SK-N-SH treated with all-trans-retinoic acid at 6 μM for 48 hours (cell line): ENCODE measurements at regions not wholly inside any gene's neighbourhood (a gene's known extent, or its start where the extent isn't known, plus 50 kb on each side); places are given as distances from the start of the nearest gene placed in this dataset.

Experiments used
- ATAC-seq: fragments of 200-7000 bp; cut with Tn5 transposase; 3 replicates; pipeline ENCODE4 v1.9.1; 2020; ENCODE audit warnings: mild to moderate bottlenecking, moderate library complexity
- ARNTL ChIP-seq: fragments of 450-650 bp; formaldehyde crosslinking; IDR thresholded peaks from 2 replicates; pipeline ENCODE4 v1.5.0; 2020; ENCODE audit warnings: low read depth, mild to moderate bottlenecking, moderate library complexity, borderline replicate concordance
- CSDC2 ChIP-seq: fragments of 250-450 bp; sonication (Bioruptor Pico); IDR thresholded peaks from 2 replicates; pipeline ENCODE4 v1.5.0; 2020; ENCODE audit warnings: mild to moderate bottlenecking, moderate library complexity
- ESRRG ChIP-seq: fragments of 250-450 bp; sonication (Bioruptor Pico); IDR thresholded peaks from 2 replicates; pipeline ENCODE4 v1.6.1; 2021; ENCODE audit warnings: mild to moderate bottlenecking
- GLIS3 ChIP-seq: fragments of 250-450 bp; sonication (Bioruptor Pico); IDR thresholded peaks from 2 replicates; pipeline ENCODE4 v1.5.0; 2020; ENCODE audit warnings: mild to moderate bottlenecking, moderate library complexity
- ISL1 ChIP-seq: fragments of 250-450 bp; sonication (Bioruptor Pico); IDR thresholded peaks from 2 replicates; pipeline ENCODE4 v2.1.2; 2022; ENCODE audit warnings: mild to moderate bottlenecking, moderate library complexity
- OSR1 ChIP-seq: fragments of 250-450 bp; sonication (Bioruptor Pico); IDR thresholded peaks from 2 replicates; pipeline ENCODE4 v1.8.0; 2022; ENCODE audit warnings: moderate library complexity, mild to moderate bottlenecking, inconsistent platforms
- PATZ1 ChIP-seq: fragments of 250-450 bp; sonication (Bioruptor Pico); IDR thresholded peaks from 2 replicates; pipeline ENCODE4 v1.8.0; 2020; ENCODE audit warnings: mild to moderate bottlenecking, moderate library complexity, borderline replicate concordance
- POU6F1 ChIP-seq: fragments of 250-450 bp; sonication (Bioruptor Pico); IDR thresholded peaks from 2 replicates; pipeline ENCODE4 v1.8.0; 2021; ENCODE audit warnings: low read depth, mild to moderate bottlenecking, moderate library complexity, borderline replicate concordance
- PPARA ChIP-seq: fragments of 250-450 bp; sonication (Bioruptor Pico); IDR thresholded peaks from 2 replicates; pipeline ENCODE4 v1.5.0; 2020; ENCODE audit warnings: mild to moderate bottlenecking, borderline replicate concordance
- RARB ChIP-seq: fragments of 250-450 bp; sonication (Bioruptor Pico); IDR thresholded peaks from 2 replicates; pipeline ENCODE4 v1.8.0; 2021; ENCODE audit warnings: mild to moderate bottlenecking, moderate library complexity
- TCF4 ChIP-seq: fragments of 250-450 bp; sonication (Bioruptor Pico); IDR thresholded peaks from 2 replicates; pipeline ENCODE4 v1.8.0; 2021; ENCODE audit warnings: mild to moderate bottlenecking, moderate library complexity, borderline replicate concordance
- TOX ChIP-seq: fragments of 250-450 bp; sonication (Bioruptor Pico); IDR thresholded peaks from 2 replicates; pipeline ENCODE4 v1.8.0; 2021; ENCODE audit warnings: mild to moderate bottlenecking, moderate library complexity, borderline replicate concordance
- TSHZ2 ChIP-seq: fragments of 250-450 bp; sonication (Bioruptor Pico); IDR thresholded peaks from 2 replicates; pipeline ENCODE4 v1.5.0; 2020; ENCODE audit warnings: mild to moderate bottlenecking, moderate library complexity
- ZC3H10 ChIP-seq: fragments of 250-450 bp; sonication (Bioruptor Pico); IDR thresholded peaks from 2 replicates; pipeline ENCODE4 v1.5.1; 2021; ENCODE audit warnings: mild to moderate bottlenecking, moderate library complexity
- ZFP3 ChIP-seq: fragments of 250-450 bp; sonication (Bioruptor Pico); IDR thresholded peaks from 2 replicates; pipeline ENCODE4 v1.5.0; 2020; ENCODE audit warnings: mild to moderate bottlenecking, moderate library complexity
- ZFP30 ChIP-seq: fragments of 450-650 bp; formaldehyde crosslinking; IDR thresholded peaks from 2 replicates; pipeline ENCODE4 v1.5.0; 2022; ENCODE audit warnings: mild to moderate bottlenecking, moderate library complexity
- ZNF70 ChIP-seq: fragments of 450-650 bp; formaldehyde crosslinking; IDR thresholded peaks from 2 replicates; pipeline ENCODE4 v1.5.0; 2020; ENCODE audit warnings: mild to moderate bottlenecking, moderate library complexity
- ZNF8 ChIP-seq: fragments of 450-650 bp; formaldehyde crosslinking; IDR thresholded peaks from 2 replicates; pipeline ENCODE4 v1.5.0; 2020; ENCODE audit warnings: mild to moderate bottlenecking, moderate library complexity
- TF ChIP-seq, protein P1 (sequence below): fragments of 250-450 bp; sonication (Bioruptor Pico); IDR thresholded peaks from 2 replicates; pipeline ENCODE4 v1.5.1; 2020; ENCODE audit warnings: low read depth, mild to moderate bottlenecking, moderate library complexity
- TF ChIP-seq, protein P2 (sequence below): fragments of 250-450 bp; sonication (Bioruptor Pico); IDR thresholded peaks from 2 replicates; pipeline ENCODE4 v1.5.1; 2021; ENCODE audit warnings: mild to moderate bottlenecking, moderate library complexity

DNA sequence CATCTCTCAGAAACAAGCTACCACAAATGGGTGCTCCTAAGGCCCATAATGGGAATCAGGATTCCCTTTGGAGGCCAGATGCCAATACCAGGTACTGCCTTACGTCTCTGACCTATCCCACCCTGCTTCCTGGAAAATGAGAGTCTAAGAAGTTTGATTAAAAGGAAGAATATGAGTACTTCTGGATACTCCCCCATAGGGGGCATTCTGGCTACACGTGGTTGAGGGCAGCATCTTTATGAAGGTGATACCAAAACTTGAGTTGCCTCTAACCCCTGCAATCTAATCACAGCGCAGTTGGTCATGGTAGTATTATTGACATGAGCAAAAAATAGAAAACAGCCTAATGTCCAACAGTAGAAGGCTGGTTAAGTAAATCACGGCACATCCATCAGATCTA, 184.2 kb upstream of the LHX5 start:
- no peak for TF ChIP-seq TCF4 (CRISPR knock-in tag)
- TF ChIP-seq, protein P1, sequence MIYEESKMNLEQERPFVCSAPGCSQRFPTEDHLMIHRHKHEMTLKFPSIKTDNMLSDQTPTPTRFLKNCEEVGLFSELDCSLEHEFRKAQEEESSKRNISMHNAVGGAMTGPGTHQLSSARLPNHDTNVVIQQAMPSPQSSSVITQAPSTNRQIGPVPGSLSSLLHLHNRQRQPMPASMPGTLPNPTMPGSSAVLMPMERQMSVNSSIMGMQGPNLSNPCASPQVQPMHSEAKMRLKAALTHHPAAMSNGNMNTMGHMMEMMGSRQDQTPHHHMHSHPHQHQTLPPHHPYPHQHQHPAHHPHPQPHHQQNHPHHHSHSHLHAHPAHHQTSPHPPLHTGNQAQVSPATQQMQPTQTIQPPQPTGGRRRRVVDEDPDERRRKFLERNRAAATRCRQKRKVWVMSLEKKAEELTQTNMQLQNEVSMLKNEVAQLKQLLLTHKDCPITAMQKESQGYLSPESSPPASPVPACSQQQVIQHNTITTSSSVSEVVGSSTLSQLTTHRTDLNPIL (CRISPR knock-in tag) = no peak
- TF ChIP-seq ZNF70 (CRISPR knock-in tag) = no peak
- TF ChIP-seq ZFP3 (CRISPR knock-in tag) = no peak
- no peak for ATAC-seq

GRCh38 chr12:113655479-113655878, 183.8 kb upstream of the LHX5 start:
- no peak for ATAC-seq
- TF ChIP-seq ESRRG (CRISPR knock-in tag) (no peak), ZFP30 (CRISPR knock-in tag) (no peak), PATZ1 (CRISPR knock-in tag) (no peak), POU6F1 (no peak), ZNF8 (CRISPR knock-in tag) (no peak), RARB (CRISPR knock-in tag) (no peak), ZNF70 (CRISPR knock-in tag) (no peak), TOX (no peak), ZC3H10 (no peak), ISL1 (CRISPR knock-in tag) (no peak), GLIS3 (no peak), ARNTL (CRISPR knock-in tag) (no peak), TSHZ2 (no peak), PPARA (CRISPR knock-in tag) (no peak), OSR1 (CRISPR knock-in tag) (no peak)
- TF ChIP-seq, protein P2, sequence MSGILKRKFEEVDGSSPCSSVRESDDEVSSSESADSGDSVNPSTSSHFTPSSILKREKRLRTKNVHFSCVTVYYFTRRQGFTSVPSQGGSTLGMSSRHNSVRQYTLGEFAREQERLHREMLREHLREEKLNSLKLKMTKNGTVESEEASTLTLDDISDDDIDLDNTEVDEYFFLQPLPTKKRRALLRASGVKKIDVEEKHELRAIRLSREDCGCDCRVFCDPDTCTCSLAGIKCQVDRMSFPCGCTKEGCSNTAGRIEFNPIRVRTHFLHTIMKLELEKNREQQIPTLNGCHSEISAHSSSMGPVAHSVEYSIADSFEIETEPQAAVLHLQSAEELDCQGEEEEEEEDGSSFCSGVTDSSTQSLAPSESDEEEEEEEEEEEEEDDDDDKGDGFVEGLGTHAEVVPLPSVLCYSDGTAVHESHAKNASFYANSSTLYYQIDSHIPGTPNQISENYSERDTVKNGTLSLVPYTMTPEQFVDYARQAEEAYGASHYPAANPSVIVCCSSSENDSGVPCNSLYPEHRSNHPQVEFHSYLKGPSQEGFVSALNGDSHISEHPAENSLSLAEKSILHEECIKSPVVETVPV (CRISPR knock-in tag) = no peak
- TF ChIP-seq, protein P1 (CRISPR knock-in tag) = no peak

DNA sequence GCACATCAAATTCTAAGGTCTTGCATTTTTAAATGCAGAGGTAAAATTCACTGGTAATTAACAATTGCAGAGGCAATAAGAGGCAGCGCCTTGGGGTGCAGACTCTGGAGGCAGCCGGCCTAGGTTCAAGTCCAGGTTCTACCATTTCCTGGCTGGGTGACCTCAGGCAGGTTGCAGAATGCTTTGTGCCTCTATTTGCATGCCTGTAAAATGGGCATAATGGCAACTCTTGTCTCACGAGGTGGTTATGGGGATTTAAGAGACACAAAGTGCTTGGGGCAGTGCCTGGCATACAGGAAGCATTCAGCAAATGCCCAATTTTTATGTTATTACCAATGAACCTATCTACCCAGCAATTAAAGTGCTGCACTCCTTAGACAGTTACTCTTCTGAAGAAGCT, 180.0 kb upstream of the LHX5 start:
- ATAC-seq = no peak

More for the DNA sequence above, 180.0 kb upstream of the LHX5 start:
- TF ChIP-seq POU6F1 (no peak), TOX (no peak), ZC3H10 (no peak), ISL1 (CRISPR knock-in tag) (no peak), CSDC2 (no peak), OSR1 (CRISPR knock-in tag) (no peak), ZNF8 (CRISPR knock-in tag) (no peak)
